Uterus (tissue), 2 donors: ENCODE measurements at regions not wholly inside any gene's neighbourhood (a gene's known extent, or its start where the extent isn't known, plus 50 kb on each side); places are given as distances from the start of the nearest gene placed in this dataset.

Experiments
- CTCF ChIP-seq, 4 experiments: fragments of 200-600 bp in 2 of 4; fragments of 450-650 bp in 2 of 4; sonication (generic) in 2 of 4; IDR thresholded peaks; one replicate each; pipeline ENCODE4 v1.5.1; 2016 to 2019; ENCODE audit warnings: antibody characterized with exemption in 4 of 4, mild to moderate bottlenecking in 2 of 4, moderate library complexity in 1 of 4
- POLR2A ChIP-seq, 2 donors: fragments of 450-650 bp; IDR thresholded peaks; one replicate each; pipeline ENCODE4 v1.6.1; 2016; ENCODE audit warnings: antibody characterized with exemption in 2 of 2, mild to moderate bottlenecking in 1 of 2, moderate library complexity in 1 of 2

DNA sequence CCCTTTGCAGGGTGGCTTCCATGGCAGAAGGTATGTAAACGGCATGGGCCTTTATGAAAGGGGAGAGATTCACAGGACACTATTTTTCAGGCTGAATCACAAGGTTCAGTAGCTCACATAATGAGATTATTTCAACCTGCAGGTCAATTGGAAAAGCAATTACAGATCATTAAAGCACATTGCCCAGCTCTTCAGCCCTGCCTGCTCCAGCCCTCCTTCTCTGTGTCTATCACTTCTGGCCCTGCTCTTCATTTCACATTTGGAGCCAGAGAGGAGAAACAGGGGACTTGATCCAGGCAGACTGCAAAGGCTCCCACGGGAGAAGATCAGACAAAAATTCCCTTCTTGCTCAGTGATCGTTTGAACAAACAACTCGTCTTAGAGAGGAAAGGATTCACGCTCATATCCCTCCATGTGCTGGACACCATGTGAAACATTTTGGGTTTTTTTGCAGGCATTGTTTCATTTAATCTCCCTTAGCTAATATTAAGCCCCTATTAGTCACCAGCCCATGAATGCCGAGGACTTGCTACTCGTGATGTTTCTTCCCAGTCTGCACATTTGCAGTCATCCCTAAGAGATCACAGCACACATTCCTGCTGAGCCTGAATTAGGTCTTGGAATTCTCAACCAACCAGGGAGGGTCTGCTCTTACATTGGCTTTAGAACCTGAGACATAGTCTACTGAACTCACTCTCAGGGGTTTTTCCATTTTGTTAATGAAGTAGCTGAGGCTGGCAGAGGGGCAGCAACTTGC is 443.9 kb upstream of the CCL2 start:
- TF ChIP-seq POLR2A (IDR thresholded peaks at IDR 0.05) (no peak), CTCF (IDR thresholded peaks at IDR 0.05) (no peak)
